AG09309 (cell line): ENCODE measurements at regions not wholly inside any gene's neighbourhood (a gene's known extent, or its start where the extent isn't known, plus 50 kb on each side); places are given as distances from the start of the nearest gene placed in this dataset.
A peak's percentile ranks its signal among the peaks of the same experiment; 100 is the strongest.

Experiments used
- DNase-seq: peaks from one replicate; pipeline ENCODE4 v3.0.0-alpha.2; 2010; ENCODE audit warnings: low read depth
- H3K4me3 ChIP-seq: 2 replicates; pipeline ENCODE4 v1.5.1; 2011; ENCODE audit warnings: mild to moderate bottlenecking, low read depth, low read length, moderate library complexity; ENCODE audit not compliant: control insufficient read depth
- CTCF ChIP-seq: IDR thresholded peaks from 2 replicates; pipeline ENCODE4 v1.5.1; 2011; ENCODE audit warnings: mild to moderate bottlenecking, low read depth, low read length, inconsistent platforms; ENCODE audit not compliant: insufficient read depth, control insufficient read depth; ENCODE audit errors: missing control alignments

DNA sequence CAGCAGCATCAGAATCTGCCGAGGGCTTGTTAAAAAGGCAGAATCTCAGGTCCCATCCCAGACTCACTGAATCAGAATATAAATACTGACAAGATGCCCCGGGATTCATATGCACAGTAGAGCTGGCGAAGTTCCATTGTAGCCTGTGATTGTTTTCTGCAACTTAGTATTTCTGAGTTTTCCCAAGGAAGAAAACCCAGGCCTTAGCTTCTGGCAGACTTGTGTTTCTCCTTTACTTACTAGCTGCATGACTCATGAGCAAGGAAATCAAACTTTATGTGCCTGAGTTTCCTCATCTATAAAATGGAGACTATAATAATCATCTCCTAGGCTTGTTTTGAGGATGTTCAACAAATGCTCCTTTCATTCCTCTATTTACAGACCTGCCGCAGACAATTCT is 278.5 kb upstream of the PLEKHG7 start:
- no peak for TF ChIP-seq CTCF
- peak; percentile 20 for DNase-seq
- H3K4me3 ChIP-seq, result no peak overlapping the region

GRCh38 chr12:92421701-92422100 is 276.1 kb upstream of the BTG1 start:
- TF ChIP-seq CTCF, result no peak

DNA sequence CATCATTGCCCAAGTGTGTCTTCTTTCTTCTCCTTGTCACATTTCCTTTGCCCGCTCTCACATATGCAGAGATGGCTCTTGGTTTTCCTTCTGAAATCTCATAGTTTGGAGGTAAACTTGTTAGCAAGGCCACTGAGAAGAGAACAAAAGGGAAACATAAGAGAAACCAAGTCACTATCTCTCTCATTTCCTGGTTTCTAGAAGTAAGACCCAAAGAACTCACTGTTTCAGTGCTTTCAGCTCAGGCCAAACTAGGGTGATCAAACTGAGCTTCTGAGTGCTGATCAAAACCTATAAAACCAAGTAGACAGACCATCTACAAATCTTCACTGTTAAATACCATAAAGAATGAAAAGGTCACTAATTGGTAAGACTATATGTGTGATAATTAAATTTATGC is 275.4 kb upstream of the BTG1 start:
- DNase-seq, result no peak
- no peak overlapping the region for H3K4me3 ChIP-seq
- TF ChIP-seq CTCF, result no peak

More at GRCh38 chr12:92421701-92422100, 276.1 kb upstream of the BTG1 start:
- H3K4me3 ChIP-seq, result no peak overlapping the region
- DNase-seq, result peak; percentile 1

- no peak for DNase-seq
- TF ChIP-seq CTCF, result no peak
- H3K4me3 ChIP-seq, result no peak overlapping the region
These were observed 273.6 kb upstream of the BTG1 start for GRCh38 chr12:92419201-92419600.

GRCh38 chr12:92418381-92418780 is 272.7 kb upstream of the BTG1 start:
- H3K4me3 ChIP-seq, result no peak overlapping the region
- no peak for DNase-seq
- TF ChIP-seq CTCF, result no peak

- no peak for TF ChIP-seq CTCF
- no peak for DNase-seq
- no peak overlapping the region for H3K4me3 ChIP-seq
These were observed 271.7 kb upstream of the BTG1 start for GRCh38 chr12:92417373-92417772.

GRCh38 chr12:92416385-92416812 is 270.8 kb upstream of the BTG1 start:
- H3K4me3 ChIP-seq, result no peak overlapping the region
- DNase-seq, result no peak
- TF ChIP-seq CTCF, result no peak
